Left ventricle myocardium inferior (tissue), 1 donor: ENCODE measurements at regions not wholly inside any gene's neighbourhood (a gene's known extent, or its start where the extent isn't known, plus 50 kb on each side); places are given as distances from the start of the nearest gene placed in this dataset.

Source experiments
- DNase-seq: peaks from one replicate; pipeline ENCODE4 v3.0.0-alpha.2; 2020
- H3K27ac ChIP-seq: fragments of 200-600 bp; replicated peaks from 2 replicates; pipeline ENCODE4 v1.8.0; 2021
- H3K27me3 ChIP-seq: fragments of 200-600 bp; 2 replicates; pipeline ENCODE4 v1.8.0; 2021; ENCODE audit warnings: low read depth
- H3K36me3 ChIP-seq: fragments of 200-600 bp; 2 replicates; pipeline ENCODE4 v1.8.0; 2021
- H3K4me1 ChIP-seq: fragments of 200-600 bp; 2 replicates; pipeline ENCODE4 v1.8.0; 2021
- H3K4me3 ChIP-seq: fragments of 200-600 bp; 2 replicates; pipeline ENCODE4 v1.8.0; 2021; ENCODE audit warnings: mild to moderate bottlenecking, moderate library complexity
- H3K9me3 ChIP-seq: fragments of 200-600 bp; replicated peaks from 2 replicates; pipeline ENCODE4 v1.8.0; 2021
- intact Hi-C: fragments of 100-400 bp; cut with micrococcal nuclease; formaldehyde crosslinking; loops from one replicate; pipeline ENCODE4 v1.11.0; 2022
- TF ChIP-seq, protein P1 (sequence below): fragments of 200-600 bp; IDR thresholded peaks from 2 replicates; pipeline ENCODE4 v1.8.0; 2021; ENCODE audit warnings: antibody characterized with exemption, mild to moderate bottlenecking, borderline replicate concordance
- donor health status: DM: no; HTN: yes; CAD: no; lungs with severe emphysema.

DNA sequence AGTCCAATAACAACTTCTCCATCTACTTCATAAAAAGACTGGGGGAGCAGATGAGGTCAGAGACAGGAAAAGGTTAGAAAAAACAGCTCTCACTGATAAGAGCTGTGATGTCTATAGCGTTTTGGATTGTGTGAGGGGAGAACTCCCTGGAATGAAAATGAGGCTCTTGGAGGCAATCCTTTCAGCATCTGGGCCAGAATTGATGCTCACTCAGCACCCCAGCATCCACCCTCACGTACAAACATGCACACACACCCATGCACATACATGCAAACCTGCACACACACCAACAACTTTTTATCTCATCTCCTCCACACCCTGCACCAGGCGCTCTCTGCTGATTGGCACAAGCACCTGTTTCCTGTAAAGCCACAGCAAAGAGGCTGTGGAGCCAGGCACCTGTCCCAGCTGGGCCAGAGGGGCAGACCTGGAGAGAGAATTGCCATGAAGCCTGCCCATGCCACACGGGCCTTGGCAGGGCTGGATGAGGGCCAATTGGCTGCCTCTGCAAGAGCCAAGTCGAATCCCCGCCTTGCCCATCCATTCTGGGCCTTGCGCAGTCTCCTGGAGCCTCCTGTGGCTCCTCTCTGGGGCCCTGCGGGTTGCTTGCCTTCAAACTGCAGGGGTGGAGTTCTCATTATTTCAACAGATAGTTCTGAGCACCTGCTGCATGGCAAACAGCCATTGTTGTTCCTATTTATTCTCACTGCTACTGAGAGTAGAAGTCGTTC, 53.1 kb downstream of the SYNE3 start:
- Histone ChIP-seq H3K27me3 (no peaks in the 10 kb centered on the region), H3K4me3 (no peak overlapping the region), H3K36me3 (peaks cover 18% of the 10 kb centered on the region), H3K27ac (peak overlapping the region; percentile 38), H3K4me1 (peaks cover 60% of the 10 kb centered on the region), H3K9me3 (no peaks in the 10 kb centered on the region)
- TF ChIP-seq, protein P1, sequence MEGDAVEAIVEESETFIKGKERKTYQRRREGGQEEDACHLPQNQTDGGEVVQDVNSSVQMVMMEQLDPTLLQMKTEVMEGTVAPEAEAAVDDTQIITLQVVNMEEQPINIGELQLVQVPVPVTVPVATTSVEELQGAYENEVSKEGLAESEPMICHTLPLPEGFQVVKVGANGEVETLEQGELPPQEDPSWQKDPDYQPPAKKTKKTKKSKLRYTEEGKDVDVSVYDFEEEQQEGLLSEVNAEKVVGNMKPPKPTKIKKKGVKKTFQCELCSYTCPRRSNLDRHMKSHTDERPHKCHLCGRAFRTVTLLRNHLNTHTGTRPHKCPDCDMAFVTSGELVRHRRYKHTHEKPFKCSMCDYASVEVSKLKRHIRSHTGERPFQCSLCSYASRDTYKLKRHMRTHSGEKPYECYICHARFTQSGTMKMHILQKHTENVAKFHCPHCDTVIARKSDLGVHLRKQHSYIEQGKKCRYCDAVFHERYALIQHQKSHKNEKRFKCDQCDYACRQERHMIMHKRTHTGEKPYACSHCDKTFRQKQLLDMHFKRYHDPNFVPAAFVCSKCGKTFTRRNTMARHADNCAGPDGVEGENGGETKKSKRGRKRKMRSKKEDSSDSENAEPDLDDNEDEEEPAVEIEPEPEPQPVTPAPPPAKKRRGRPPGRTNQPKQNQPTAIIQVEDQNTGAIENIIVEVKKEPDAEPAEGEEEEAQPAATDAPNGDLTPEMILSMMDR, result no peak
- no peak for DNase-seq
- intact Hi-C loops, result no loop called here

DNA sequence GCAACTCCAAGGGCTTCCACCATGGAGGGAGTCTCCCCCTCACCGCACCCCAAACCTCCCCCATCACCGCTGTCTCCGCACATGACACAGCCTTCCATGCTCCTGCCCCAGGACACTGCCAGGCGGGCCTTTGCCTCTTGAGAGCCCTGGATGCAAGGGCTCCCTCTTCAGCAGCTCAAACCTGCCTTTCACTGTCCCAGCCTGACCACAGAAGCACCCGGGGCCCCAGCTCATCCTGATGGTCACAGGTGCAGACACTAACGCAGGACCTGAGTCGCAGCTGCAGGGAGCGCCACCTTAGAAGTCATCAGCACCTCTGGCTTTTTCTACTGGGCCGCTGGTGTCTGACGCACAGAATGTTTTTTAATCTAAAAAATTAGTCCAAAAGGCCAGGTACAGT, 54.0 kb downstream of the SYNE3 start:
- TF ChIP-seq, protein P1, result no peak
- no peak overlapping the region for H3K27ac ChIP-seq
- no peak overlapping the region for H3K4me3 ChIP-seq
- DNase-seq, result no peak
- peaks cover 59% of the 10 kb centered on the region for H3K4me1 ChIP-seq
- H3K9me3 ChIP-seq, result no peaks in the 10 kb centered on the region
- H3K36me3 ChIP-seq, result peaks cover 18% of the 10 kb centered on the region
- intact Hi-C loops, result no loop called here
- H3K27me3 ChIP-seq, result no peaks in the 10 kb centered on the region

DNA sequence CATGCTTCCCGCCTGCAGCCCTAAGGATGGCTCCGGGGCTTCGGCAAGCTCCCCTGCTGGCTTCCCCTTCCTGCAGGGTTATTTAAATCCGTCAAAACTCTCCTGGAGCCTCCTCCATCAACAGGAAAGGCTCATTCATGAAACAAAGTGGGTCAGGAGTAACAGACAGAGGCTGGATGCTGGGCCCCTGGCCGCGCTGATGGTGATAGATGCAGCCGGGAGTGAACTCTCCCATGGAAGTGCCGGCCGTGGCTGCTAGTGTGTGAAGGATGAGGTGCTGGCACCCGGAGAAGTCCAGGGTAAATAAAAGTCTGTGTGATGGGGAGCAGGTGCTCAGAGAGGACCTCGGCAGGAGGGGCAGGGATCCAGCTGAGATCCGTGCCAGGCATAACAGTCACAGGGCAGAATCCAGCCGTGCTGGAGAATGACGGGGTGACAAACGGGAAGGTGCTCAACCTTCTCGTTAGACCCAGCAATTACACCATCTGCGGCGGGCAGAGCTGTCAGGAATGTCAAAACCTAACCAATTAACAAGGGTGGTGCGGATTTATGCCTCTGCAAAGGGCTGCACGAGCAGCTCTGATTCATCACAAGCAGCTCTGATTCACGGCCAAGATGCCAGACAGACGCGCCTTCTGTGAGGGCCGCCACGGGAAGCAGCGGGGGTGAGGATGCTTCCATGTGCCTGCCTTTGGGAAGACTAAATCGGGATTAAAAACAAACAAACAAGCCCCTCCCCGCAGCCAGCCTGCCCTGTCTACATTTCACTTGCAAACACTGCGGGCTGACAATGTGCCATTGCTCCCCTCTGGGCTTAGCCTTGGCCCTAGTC, 55.6 kb downstream of the SYNE3 start:
- no peak overlapping the region for H3K4me3 ChIP-seq

DNA sequence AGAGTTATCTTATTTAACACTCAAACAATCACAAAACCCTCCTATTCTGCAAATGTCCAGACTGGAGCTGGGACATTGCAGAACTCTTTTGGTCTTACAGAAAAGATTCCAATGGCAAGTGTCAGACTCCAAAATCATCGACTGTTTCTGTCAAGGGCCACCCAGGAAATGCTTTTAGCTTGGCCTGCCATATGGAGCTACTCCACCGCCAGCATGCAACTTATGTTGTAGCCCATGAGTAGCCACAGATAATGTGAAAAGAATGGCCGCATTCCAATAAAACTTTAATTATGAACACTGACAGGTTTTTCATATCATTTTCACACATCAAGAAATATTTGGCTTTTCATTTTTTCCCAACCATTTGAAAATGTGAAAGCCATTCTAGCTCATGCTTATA, 57.5 kb downstream of the SYNE3 start:
- Histone ChIP-seq H3K36me3 (peaks cover 13% of the 10 kb centered on the region), H3K4me3 (no peak overlapping the region), H3K9me3 (no peaks in the 10 kb centered on the region), H3K4me1 (peaks cover 42% of the 10 kb centered on the region), H3K27ac (no peak overlapping the region), H3K27me3 (no peaks in the 10 kb centered on the region)
- no peak for DNase-seq
- intact Hi-C loops, result no loop called here
- TF ChIP-seq, protein P1, result no peak

More for the DNA sequence above, 55.6 kb downstream of the SYNE3 start:
- no peak for DNase-seq
- intact Hi-C loops, result no loop called here
- no peaks in the 10 kb centered on the region for H3K27me3 ChIP-seq
- no peak overlapping the region for H3K27ac ChIP-seq
- no peaks in the 10 kb centered on the region for H3K9me3 ChIP-seq
- peaks cover 48% of the 10 kb centered on the region for H3K4me1 ChIP-seq
- peaks cover 13% of the 10 kb centered on the region for H3K36me3 ChIP-seq
- TF ChIP-seq, protein P1, result no peak

DNA sequence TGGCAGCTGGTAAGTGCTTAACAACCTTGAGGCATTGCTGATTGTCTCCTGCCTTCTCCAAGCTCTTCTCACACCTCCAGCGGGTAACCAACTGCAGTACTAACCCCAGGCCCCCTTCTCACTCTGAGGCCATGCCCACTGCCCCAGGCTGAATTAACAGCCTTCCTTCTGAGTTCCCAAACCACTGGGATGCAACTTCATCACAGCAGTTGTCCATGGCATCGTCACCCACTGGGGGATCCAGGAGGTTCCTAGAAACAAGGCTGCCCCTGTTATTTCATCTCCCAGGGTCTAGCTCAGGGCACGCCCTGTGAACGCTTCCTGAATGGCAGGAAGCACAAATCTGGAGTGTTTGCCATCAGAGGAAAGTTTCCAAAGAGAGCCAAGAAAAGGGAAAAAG, 58.0 kb downstream of the SYNE3 start:
- H3K4me1 ChIP-seq, result peaks cover 37% of the 10 kb centered on the region
- H3K9me3 ChIP-seq, result no peaks in the 10 kb centered on the region
- TF ChIP-seq, protein P1, result no peak
- no peak overlapping the region for H3K27ac ChIP-seq
- intact Hi-C loops, result no loop called here
- H3K27me3 ChIP-seq, result no peaks in the 10 kb centered on the region
- H3K4me3 ChIP-seq, result no peak overlapping the region
- DNase-seq, result no peak
- peaks cover 13% of the 10 kb centered on the region for H3K36me3 ChIP-seq
